ENCODE measurements at regions not wholly inside any gene's neighbourhood (a gene's known extent, or its start where the extent isn't known, plus 50 kb on each side); places are given as distances from the start of the nearest gene placed in this dataset.

DNA sequence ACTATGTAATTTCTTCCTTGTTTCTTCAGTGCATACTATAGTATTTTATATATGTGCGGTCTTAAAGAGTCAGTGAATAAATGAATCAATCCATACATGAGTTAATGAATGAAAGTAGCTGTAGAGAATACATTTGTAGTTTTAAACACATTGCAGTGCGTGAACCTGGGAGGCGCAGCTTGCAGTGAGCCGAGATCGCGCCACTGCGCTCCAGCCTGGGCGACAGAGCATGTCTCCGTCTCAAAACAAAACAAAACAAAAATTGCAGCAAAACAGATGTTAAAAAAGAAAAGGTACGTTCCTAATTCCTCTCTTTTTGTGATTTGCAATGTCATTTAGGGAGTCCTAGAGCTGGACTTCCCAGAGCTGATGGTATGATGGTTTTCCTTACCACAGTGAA lies 1144.8 kb upstream of the FANCL start:
- TF ChIP-seq, protein P1, sequence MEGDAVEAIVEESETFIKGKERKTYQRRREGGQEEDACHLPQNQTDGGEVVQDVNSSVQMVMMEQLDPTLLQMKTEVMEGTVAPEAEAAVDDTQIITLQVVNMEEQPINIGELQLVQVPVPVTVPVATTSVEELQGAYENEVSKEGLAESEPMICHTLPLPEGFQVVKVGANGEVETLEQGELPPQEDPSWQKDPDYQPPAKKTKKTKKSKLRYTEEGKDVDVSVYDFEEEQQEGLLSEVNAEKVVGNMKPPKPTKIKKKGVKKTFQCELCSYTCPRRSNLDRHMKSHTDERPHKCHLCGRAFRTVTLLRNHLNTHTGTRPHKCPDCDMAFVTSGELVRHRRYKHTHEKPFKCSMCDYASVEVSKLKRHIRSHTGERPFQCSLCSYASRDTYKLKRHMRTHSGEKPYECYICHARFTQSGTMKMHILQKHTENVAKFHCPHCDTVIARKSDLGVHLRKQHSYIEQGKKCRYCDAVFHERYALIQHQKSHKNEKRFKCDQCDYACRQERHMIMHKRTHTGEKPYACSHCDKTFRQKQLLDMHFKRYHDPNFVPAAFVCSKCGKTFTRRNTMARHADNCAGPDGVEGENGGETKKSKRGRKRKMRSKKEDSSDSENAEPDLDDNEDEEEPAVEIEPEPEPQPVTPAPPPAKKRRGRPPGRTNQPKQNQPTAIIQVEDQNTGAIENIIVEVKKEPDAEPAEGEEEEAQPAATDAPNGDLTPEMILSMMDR (IDR thresholded peaks at IDR 0.05; ENCODE audit: low read depth, low read length), result no peak
- no peak for TF ChIP-seq EZH2phosphoT487 (IDR thresholded peaks at IDR 0.05; ENCODE audit: low read depth)

Data from OCI-LY3 (cell line).